ENCODE measurements at regions not wholly inside any gene's neighbourhood (a gene's known extent, or its start where the extent isn't known, plus 50 kb on each side); places are given as distances from the start of the nearest gene placed in this dataset.

DNA sequence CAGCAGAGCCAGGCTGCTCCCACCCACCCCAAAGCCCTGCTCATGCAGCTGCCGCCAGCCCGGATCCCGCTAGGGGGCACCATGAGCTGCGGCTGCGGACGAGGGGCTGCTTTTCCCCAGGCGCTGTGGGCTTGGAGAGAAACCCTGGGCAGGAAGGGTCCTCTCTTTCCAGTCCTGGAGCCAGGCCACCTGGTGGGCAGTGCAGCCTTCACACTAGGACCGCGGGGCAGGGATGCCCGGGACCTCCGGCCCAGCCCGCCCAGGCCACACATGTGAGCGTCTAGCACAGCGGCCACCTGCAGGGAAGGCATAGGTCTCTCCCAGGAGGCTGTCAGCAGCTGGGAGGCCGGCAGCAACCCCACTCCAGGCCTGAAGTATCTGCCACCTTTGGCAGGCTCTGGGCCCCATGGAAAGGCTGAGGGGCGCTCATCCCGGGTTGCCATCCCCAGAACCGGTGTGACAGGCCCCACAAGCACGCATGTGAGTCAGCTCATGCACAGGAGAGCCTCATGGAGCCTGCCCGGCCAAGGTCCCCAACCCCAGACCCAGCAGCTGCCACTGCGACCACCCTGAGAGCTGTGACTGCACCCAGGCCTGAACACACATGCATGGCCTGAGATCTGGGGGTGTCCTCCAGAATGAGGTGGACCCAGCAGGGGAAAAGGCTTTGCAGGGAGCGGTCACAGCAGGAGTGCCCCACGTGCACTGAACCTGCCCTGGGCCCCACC lies 280.0 kb upstream of the RTL1 start:
- Histone ChIP-seq H3K27ac (no peak overlapping the region), H3K27me3 (peaks cover 0 to 39% (median 7%) of the 10 kb centered on the region in 3 donors), H3K4me3 (no peak overlapping the region), H3K4me1 (no peaks in the 10 kb centered on the region), H3K9me3 (peaks cover 0 to 32% (median 29%) of the 10 kb centered on the region in 4 donors), H3K36me3 (no peaks in the 10 kb centered on the region)
- peak; percentile 22 to 79 for DNase-seq
- 30 to 44% (median 38%) methylated on average over 8 to 23 of the region's 23 CpGs for WGBS, 5 donors
- intact Hi-C loops (cut with DNase I; ENCODE audit: low total_unique reads) = no loop called here
- TF ChIP-seq POLR2AphosphoS5 (IDR thresholded peaks at IDR 0.05) = no peak
- no peak for TF ChIP-seq POLR2A (IDR thresholded peaks at IDR 0.05)
- TF ChIP-seq EP300 (IDR thresholded peaks at IDR 0.05) = no peak
- TF ChIP-seq, protein P1, sequence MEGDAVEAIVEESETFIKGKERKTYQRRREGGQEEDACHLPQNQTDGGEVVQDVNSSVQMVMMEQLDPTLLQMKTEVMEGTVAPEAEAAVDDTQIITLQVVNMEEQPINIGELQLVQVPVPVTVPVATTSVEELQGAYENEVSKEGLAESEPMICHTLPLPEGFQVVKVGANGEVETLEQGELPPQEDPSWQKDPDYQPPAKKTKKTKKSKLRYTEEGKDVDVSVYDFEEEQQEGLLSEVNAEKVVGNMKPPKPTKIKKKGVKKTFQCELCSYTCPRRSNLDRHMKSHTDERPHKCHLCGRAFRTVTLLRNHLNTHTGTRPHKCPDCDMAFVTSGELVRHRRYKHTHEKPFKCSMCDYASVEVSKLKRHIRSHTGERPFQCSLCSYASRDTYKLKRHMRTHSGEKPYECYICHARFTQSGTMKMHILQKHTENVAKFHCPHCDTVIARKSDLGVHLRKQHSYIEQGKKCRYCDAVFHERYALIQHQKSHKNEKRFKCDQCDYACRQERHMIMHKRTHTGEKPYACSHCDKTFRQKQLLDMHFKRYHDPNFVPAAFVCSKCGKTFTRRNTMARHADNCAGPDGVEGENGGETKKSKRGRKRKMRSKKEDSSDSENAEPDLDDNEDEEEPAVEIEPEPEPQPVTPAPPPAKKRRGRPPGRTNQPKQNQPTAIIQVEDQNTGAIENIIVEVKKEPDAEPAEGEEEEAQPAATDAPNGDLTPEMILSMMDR (IDR thresholded peaks at IDR 0.05) = peak in 3 of 7 experiments; percentile 11 to 24 (median 13)

GRCh38 chr14:101184104-101184455 lies 280.6 kb upstream of the RTL1 start:
- Histone ChIP-seq H3K4me3 (no peak overlapping the region), H3K27ac (no peak overlapping the region), H3K4me1 (no peaks in the 10 kb centered on the region), H3K9me3 (peaks cover 0 to 32% (median 29%) of the 10 kb centered on the region in 4 donors), H3K27me3 (peaks cover 0 to 39% (median 7%) of the 10 kb centered on the region in 3 donors), H3K36me3 (no peaks in the 10 kb centered on the region)
- intact Hi-C loops (cut with DNase I; ENCODE audit: low total_unique reads) = no loop called here
- DNase-seq = peak in 1 of 2 donors; percentile 10
- WGBS, 5 donors = 72 to 89% (median 85%) methylated on average over 12 of the region's 12 CpGs
- TF ChIP-seq POLR2AphosphoS5 (IDR thresholded peaks at IDR 0.05) = no peak

GRCh38 chr14:101184572-101184971 lies 281.1 kb upstream of the RTL1 start:
- Histone ChIP-seq H3K36me3 (no peaks in the 10 kb centered on the region), H3K27ac (no peak overlapping the region), H3K4me1 (no peaks in the 10 kb centered on the region), H3K9me3 (peaks cover 0 to 30% (median 26%) of the 10 kb centered on the region in 4 donors), H3K4me3 (no peak overlapping the region), H3K27me3 (peaks cover 0 to 39% (median 7%) of the 10 kb centered on the region in 3 donors)
- intact Hi-C loops (cut with DNase I; ENCODE audit: low total_unique reads) = no loop called here
- TF ChIP-seq, protein P1 (IDR thresholded peaks at IDR 0.05) = no peak
- TF ChIP-seq POLR2AphosphoS5 (IDR thresholded peaks at IDR 0.05) = no peak
- no peak for TF ChIP-seq POLR2A (IDR thresholded peaks at IDR 0.05)
- no peak for TF ChIP-seq EP300 (IDR thresholded peaks at IDR 0.05)
- DNase-seq = no peak
- 86 to 92% (median 88%) methylated on average over 6 of the region's 6 CpGs for WGBS, 5 donors

- intact Hi-C loops (cut with DNase I; ENCODE audit: low total_unique reads) = no loop called here
- Histone ChIP-seq H3K27me3 (peaks cover 0 to 39% (median 7%) of the 10 kb centered on the region in 3 donors), H3K4me1 (no peaks in the 10 kb centered on the region), H3K36me3 (no peaks in the 10 kb centered on the region), H3K4me3 (no peak overlapping the region), H3K9me3 (peaks cover 0 to 23% (median 20%) of the 10 kb centered on the region in 4 donors), H3K27ac (no peak overlapping the region)
- TF ChIP-seq EP300 (IDR thresholded peaks at IDR 0.05) = no peak
- TF ChIP-seq, protein P1 (IDR thresholded peaks at IDR 0.05) = no peak
- TF ChIP-seq POLR2AphosphoS5 (IDR thresholded peaks at IDR 0.05) = no peak
- no peak for TF ChIP-seq POLR2A (IDR thresholded peaks at IDR 0.05)
- 68 to 85% (median 78%) methylated on average over 12 to 15 of the region's 15 CpGs for WGBS, 5 donors
- peak in 1 of 2 donors; percentile 18 for DNase-seq
Measured at GRCh38 chr14:101185073-101185835, 281.7 kb upstream of the RTL1 start.
